Progenitor cell of endocrine pancreas (in vitro differentiated cells): ENCODE measurements at regions not wholly inside any gene's neighbourhood (a gene's known extent, or its start where the extent isn't known, plus 50 kb on each side); places are given as distances from the start of the nearest gene placed in this dataset.

Experiments
- DNase-seq: peaks from one replicate; pipeline ENCODE4 v3.0.0; 2021; ENCODE audit warnings: low spot score; ENCODE audit not compliant: unreplicated experiment
- H3K27ac Mint-ChIP-seq: 2 replicates; pipeline ENCODE4 v1.8.0; 2021; ENCODE audit warnings: mild to moderate bottlenecking, moderate library complexity, mixed read lengths
- H3K27me3 Mint-ChIP-seq: 2 replicates; pipeline ENCODE4 v1.8.0; 2021; ENCODE audit warnings: mixed read lengths
- H3K36me3 Mint-ChIP-seq: 2 replicates; pipeline ENCODE4 v1.8.0; 2022; ENCODE audit warnings: mixed read lengths; ENCODE audit not compliant: insufficient read depth
- H3K4me1 Mint-ChIP-seq: 2 replicates; pipeline ENCODE4 v1.8.0; 2021; ENCODE audit warnings: low read depth, mixed read lengths
- H3K4me3 Mint-ChIP-seq: 2 replicates; pipeline ENCODE4 v1.8.0; 2021; ENCODE audit warnings: low read depth, mild to moderate bottlenecking, moderate library complexity, mixed read lengths
- H3K9me3 Mint-ChIP-seq: 2 replicates; pipeline ENCODE4 v1.8.0; 2021; ENCODE audit warnings: low read depth, mixed read lengths
- TF ChIP-seq, protein P1 (sequence below): fragments of 200-600 bp; sonication (generic); IDR thresholded peaks from one replicate; pipeline ENCODE4 v1.5.0; 2021; ENCODE audit warnings: antibody characterized with exemption, mild to moderate bottlenecking; ENCODE audit not compliant: unreplicated experiment

DNA sequence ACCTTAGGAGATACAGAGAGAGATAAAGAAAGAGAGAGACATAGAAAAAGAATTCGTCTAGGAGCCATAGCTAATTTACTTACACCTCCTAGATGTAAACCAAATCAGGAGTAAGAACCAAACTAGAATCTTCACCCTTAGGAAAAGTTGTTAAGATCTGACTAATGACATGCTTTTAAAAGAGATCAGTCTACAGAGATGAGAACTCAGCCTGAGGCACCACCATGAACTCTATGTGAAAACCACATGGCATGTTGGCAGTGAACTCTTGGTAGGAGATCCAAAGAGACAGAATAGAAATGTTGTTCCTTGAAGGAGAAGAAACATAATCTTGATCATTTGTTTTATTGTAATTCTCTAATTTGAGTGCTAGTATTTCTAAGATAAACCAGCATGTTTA, 585.4 kb upstream of the ID2 start:
- Mint-ChIP-seq H3K27me3 (peaks cover 11% of the 10 kb centered on the region), H3K4me3 (no peak overlapping the region), H3K27ac (no peak overlapping the region), H3K4me1 (peaks cover under 1% of the 10 kb centered on the region), H3K9me3 (no peaks in the 10 kb centered on the region), H3K36me3 (no peaks in the 10 kb centered on the region)
- DNase-seq = no peak
- TF ChIP-seq, protein P1, sequence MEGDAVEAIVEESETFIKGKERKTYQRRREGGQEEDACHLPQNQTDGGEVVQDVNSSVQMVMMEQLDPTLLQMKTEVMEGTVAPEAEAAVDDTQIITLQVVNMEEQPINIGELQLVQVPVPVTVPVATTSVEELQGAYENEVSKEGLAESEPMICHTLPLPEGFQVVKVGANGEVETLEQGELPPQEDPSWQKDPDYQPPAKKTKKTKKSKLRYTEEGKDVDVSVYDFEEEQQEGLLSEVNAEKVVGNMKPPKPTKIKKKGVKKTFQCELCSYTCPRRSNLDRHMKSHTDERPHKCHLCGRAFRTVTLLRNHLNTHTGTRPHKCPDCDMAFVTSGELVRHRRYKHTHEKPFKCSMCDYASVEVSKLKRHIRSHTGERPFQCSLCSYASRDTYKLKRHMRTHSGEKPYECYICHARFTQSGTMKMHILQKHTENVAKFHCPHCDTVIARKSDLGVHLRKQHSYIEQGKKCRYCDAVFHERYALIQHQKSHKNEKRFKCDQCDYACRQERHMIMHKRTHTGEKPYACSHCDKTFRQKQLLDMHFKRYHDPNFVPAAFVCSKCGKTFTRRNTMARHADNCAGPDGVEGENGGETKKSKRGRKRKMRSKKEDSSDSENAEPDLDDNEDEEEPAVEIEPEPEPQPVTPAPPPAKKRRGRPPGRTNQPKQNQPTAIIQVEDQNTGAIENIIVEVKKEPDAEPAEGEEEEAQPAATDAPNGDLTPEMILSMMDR = no peak

GRCh38 chr2:8098476-8099266, 583.2 kb upstream of the ID2 start:
- TF ChIP-seq, protein P1 = no peak
- Mint-ChIP-seq H3K27ac (no peak overlapping the region), H3K36me3 (no peaks in the 10 kb centered on the region), H3K4me1 (peaks cover 19% of the 10 kb centered on the region), H3K9me3 (no peaks in the 10 kb centered on the region), H3K27me3 (peaks cover 11% of the 10 kb centered on the region), H3K4me3 (no peak overlapping the region)
- no peak for DNase-seq

DNA sequence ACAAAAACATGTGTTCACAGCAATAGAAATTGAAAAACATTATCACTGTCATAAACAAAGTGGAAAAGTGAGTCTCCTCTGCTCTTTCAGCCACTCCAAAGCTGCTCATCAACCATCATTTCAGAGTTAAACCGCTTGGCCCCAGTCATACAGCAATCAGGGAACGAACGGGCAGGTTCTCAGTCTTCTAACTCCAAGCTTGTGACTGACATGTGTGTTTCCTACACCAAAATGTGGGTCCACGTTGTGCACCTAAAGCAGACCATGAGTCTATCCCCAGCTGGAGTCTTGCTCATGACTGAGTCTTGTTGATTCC, 582.6 kb upstream of the ID2 start:
- Mint-ChIP-seq H3K27ac (no peak overlapping the region), H3K4me3 (no peak overlapping the region), H3K9me3 (no peaks in the 10 kb centered on the region), H3K36me3 (no peaks in the 10 kb centered on the region), H3K27me3 (peaks cover 10% of the 10 kb centered on the region), H3K4me1 (peaks cover 22% of the 10 kb centered on the region)
- TF ChIP-seq, protein P1 = no peak
- DNase-seq = no peak

GRCh38 chr2:8101614-8102277, 580.1 kb upstream of the ID2 start:
- TF ChIP-seq, protein P1 = no peak
- Mint-ChIP-seq H3K4me3 (no peak overlapping the region), H3K4me1 (peaks cover 33% of the 10 kb centered on the region), H3K27me3 (peaks cover 25% of the 10 kb centered on the region), H3K27ac (no peak overlapping the region), H3K36me3 (no peaks in the 10 kb centered on the region), H3K9me3 (no peaks in the 10 kb centered on the region)
- no peak for DNase-seq

- Mint-ChIP-seq H3K27ac (no peak overlapping the region), H3K4me1 (peaks cover 33% of the 10 kb centered on the region), H3K9me3 (no peaks in the 10 kb centered on the region), H3K4me3 (no peak overlapping the region), H3K27me3 (peaks cover 26% of the 10 kb centered on the region), H3K36me3 (no peaks in the 10 kb centered on the region)
- DNase-seq = no peak
- TF ChIP-seq, protein P1 = no peak
These were observed 579.4 kb upstream of the ID2 start for GRCh38 chr2:8102470-8102869.
